AG04450 (cell line): ENCODE measurements at regions not wholly inside any gene's neighbourhood (a gene's known extent, or its start where the extent isn't known, plus 50 kb on each side); places are given as distances from the start of the nearest gene placed in this dataset.

Experiments used
- CTCF ChIA-PET: fragments of 300-600, 350-600 bp; formaldehyde crosslinking; extraction: SDS; loops from one replicate; lab custom pipeline; 2022; ENCODE audit warnings: antibody characterized with exemption, inconsistent platforms; lab: Charles Lee
- POLR2A ChIA-PET: fragments of 350-600 bp; formaldehyde crosslinking; extraction: SDS; loops from one replicate; lab custom pipeline; 2021; ENCODE audit warnings: antibody characterized with exemption, inconsistent platforms; lab: Yijun Ruan, JAX
- DNase-seq: peaks from one replicate; pipeline ENCODE4 v3.0.0-alpha.2; 2011; ENCODE audit warnings: low read depth, low spot score
- H3K27ac ChIP-seq: one replicate; pipeline ENCODE4 v1.5.1; 2012; ENCODE audit warnings: low read depth, low read length, control low read depth
- H3K27me3 ChIP-seq: one replicate; pipeline ENCODE4 v1.6.0; 2012; ENCODE audit warnings: low read length; ENCODE audit not compliant: control insufficient read depth, insufficient read depth
- H3K4me3 ChIP-seq: 2 replicates; pipeline ENCODE4 v1.5.1; 2011; ENCODE audit warnings: mild to moderate bottlenecking, low read depth, low read length, control low read depth
- H3K9me3 ChIP-seq: 2 replicates; pipeline ENCODE4 v1.5.1; 2012; ENCODE audit warnings: low read length; ENCODE audit not compliant: control insufficient read depth, insufficient read depth
- TF ChIP-seq, protein P1 (sequence below): IDR thresholded peaks from 2 replicates; pipeline ENCODE4 v1.5.1; 2011; ENCODE audit warnings: low read depth, low read length, control low read depth, inconsistent platforms

DNA sequence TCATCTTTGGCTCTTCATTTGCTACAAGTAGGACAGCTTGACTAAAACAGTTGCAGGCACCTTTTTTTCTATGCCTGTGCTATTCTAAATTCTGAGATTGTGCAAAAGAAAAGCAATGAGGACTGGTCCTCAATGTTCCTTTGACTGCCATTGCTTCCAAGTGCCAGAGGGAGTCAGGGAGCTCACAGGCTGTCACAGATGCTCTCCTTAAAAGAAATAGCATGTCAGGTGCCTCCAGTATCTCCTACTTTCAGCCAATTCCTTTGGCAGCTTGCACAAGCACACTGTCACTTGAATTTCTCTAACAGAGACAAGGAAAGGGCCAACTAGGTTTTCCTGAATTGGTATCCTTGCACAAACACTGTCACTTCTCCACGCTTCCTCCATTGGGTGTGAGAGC lies 228.2 kb downstream of the ADGRA3 start:
- Histone ChIP-seq H3K9me3 (no peaks in the 10 kb centered on the region), H3K27ac (no peak overlapping the region), H3K4me3 (no peak overlapping the region), H3K27me3 (no peaks in the 10 kb centered on the region)
- ChIA-PET POLR2A (no interaction called here), CTCF (no interaction called here)
- TF ChIP-seq, protein P1, sequence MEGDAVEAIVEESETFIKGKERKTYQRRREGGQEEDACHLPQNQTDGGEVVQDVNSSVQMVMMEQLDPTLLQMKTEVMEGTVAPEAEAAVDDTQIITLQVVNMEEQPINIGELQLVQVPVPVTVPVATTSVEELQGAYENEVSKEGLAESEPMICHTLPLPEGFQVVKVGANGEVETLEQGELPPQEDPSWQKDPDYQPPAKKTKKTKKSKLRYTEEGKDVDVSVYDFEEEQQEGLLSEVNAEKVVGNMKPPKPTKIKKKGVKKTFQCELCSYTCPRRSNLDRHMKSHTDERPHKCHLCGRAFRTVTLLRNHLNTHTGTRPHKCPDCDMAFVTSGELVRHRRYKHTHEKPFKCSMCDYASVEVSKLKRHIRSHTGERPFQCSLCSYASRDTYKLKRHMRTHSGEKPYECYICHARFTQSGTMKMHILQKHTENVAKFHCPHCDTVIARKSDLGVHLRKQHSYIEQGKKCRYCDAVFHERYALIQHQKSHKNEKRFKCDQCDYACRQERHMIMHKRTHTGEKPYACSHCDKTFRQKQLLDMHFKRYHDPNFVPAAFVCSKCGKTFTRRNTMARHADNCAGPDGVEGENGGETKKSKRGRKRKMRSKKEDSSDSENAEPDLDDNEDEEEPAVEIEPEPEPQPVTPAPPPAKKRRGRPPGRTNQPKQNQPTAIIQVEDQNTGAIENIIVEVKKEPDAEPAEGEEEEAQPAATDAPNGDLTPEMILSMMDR: no peak
- no peak for DNase-seq

DNA sequence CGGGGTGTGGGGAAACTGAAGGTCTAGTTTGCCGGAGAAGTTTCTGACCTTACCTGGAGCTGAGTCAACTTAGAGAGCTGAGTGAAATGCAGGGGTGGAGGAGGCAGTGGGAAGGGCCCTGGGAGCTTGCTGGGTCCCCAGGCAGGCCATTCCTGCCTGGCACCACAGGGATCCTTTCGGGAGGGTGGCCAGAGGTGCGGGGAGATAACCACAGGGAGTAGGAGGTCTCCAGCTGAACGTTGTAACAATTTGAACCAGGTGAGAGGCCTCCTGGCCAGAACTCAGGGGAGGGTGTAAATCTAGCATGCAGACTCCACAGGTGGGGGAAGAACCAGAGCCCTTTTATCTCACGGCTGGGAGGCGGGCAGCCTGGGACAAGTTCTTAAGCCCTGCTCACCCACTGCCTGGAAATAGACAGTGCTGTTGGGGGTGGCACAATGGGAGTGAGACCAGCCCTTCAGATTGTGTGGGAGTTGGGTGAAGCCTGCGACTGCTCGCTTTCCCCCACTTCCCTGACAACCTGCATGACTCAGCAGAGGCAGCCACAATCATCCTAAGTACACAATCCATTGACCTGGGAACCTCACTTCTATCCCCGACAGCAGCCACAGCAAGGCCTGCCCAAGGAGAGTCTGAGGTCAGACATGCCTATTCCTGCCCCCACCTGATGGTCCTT lies 247.4 kb downstream of the ADGRA3 start:
- Histone ChIP-seq H3K4me3 (no peak overlapping the region), H3K27me3 (no peaks in the 10 kb centered on the region), H3K27ac (no peak overlapping the region), H3K9me3 (no peaks in the 10 kb centered on the region)
- CTCF ChIA-PET: interaction anchor here (1.0 kb wide), 1 partner anchor 18 kb away, joined by 3 read pairs; no protein-coding TSS in a partner anchor
- POLR2A ChIA-PET: no interaction called here
- DNase-seq: no peak
- TF ChIP-seq, protein P1: no peak

DNA sequence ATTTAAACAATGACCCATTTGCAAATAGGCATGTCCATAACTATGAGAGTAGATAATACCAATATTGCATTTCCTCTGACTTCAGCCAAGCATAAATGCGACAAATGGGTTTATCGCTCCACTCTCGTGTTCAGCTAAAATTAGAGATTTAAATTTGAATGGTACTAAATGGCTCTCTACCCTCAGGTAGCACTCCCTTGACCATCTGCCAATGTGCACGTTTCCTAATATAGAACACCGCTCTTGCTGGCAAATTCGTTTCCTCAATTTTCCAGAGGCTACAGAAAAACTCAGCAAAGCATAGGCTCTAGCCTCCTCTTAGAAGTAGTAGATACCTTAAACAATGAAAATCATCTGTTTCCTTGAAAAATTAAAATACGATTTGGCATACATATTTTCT lies 251.6 kb downstream of the ADGRA3 start:
- Histone ChIP-seq H3K27ac (no peak overlapping the region), H3K4me3 (no peak overlapping the region), H3K9me3 (no peaks in the 10 kb centered on the region), H3K27me3 (no peaks in the 10 kb centered on the region)
- ChIA-PET CTCF (no interaction called here), POLR2A (no interaction called here)
- DNase-seq: no peak
- TF ChIP-seq, protein P1: no peak

DNA sequence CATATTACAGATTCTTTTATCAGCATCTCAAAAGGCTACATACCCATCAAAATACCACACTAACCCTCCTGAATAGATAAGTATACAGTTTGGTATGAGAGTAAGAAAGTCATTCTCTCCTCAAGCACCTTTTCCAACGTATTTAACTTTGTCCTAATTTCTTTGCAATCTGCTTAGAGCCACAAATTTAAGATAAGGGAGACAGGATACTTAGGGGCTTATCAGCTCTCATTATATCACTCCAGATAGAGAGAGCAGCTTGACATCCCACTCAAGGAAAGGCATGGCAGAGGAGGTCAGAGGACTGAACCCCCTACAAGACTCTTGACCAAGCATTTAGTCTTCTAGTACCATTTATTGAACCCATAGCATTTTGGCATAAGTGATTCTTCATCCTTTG lies 262.4 kb downstream of the ADGRA3 start:
- no peaks in the 10 kb centered on the region for H3K9me3 ChIP-seq
- ChIA-PET CTCF (no interaction called here), POLR2A (no interaction called here)
- TF ChIP-seq, protein P1: no peak
- no peak overlapping the region for H3K27ac ChIP-seq
- DNase-seq: no peak
- no peaks in the 10 kb centered on the region for H3K27me3 ChIP-seq
- H3K4me3 ChIP-seq: no peak overlapping the region

DNA sequence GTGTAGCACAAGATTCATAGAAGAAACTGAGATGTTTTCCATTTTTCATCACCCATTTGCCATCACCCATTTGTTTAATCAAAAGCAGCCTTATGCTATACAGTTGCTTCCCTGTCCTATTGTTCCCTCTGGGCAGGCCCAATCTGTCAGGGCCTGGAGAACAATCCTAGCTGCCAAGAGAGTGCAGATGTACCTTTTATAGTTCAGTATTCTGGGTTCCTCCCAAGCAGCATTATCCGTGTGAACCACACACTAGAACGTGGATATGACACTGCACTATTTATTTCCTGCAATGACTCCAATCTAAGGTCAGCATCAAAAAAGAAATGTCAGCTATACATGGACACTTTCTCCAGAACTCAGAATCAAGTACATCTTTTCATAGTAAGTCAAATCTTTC lies 269.0 kb downstream of the ADGRA3 start:
- Histone ChIP-seq H3K9me3 (no peaks in the 10 kb centered on the region), H3K4me3 (no peak overlapping the region), H3K27me3 (no peaks in the 10 kb centered on the region), H3K27ac (no peak overlapping the region)
- ChIA-PET CTCF (no interaction called here), POLR2A (no interaction called here)
- TF ChIP-seq, protein P1: no peak
- DNase-seq: no peak
